Heart left ventricle (tissue), 16 donors: ENCODE measurements at regions not wholly inside any gene's neighbourhood (a gene's known extent, or its start where the extent isn't known, plus 50 kb on each side); places are given as distances from the start of the nearest gene placed in this dataset.
A peak's percentile ranks its signal among the peaks of the same experiment; 100 is the strongest.

Experiments used
- ATAC-seq, 4 donors: fragments of 200-7000 bp; cut with Tn5 transposase; one replicate each; pipeline ENCODE4 v1.9.1; 2020 to 2022; ENCODE audit warnings: moderate library complexity in 4 of 4, mild to moderate bottlenecking in 3 of 4, moderate number of reproducible peaks in 1 of 4
- DNase-seq, 5 donors: peaks; one replicate each; pipeline ENCODE4 v3.0.0-alpha.2; 2020
- H3K27ac ChIP-seq, 12 donors: fragments of 200-600 bp; sonication (generic) in 4 of 12; one replicate each; pipeline versions ENCODE4 v1.5.0 to v1.8.0; 2016 to 2022; ENCODE audit warnings: mild to moderate bottlenecking in 2 of 12
- H3K27me3 ChIP-seq, 9 donors: fragments of 200-600 bp; sonication (generic) in 2 of 9; one replicate each; pipeline versions ENCODE4 v1.5.1 to v1.8.0; 2016 to 2022; ENCODE audit warnings: mild to moderate bottlenecking in 3 of 9
- H3K36me3 ChIP-seq, 9 donors: fragments of 200-600 bp; sonication (generic) in 2 of 9; one replicate each; pipeline versions ENCODE4 v1.5.0 to v1.8.0; 2018 to 2022; ENCODE audit warnings: mild to moderate bottlenecking in 2 of 9
- H3K4me1 ChIP-seq, 12 donors: fragments of 200-600 bp; sonication (generic) in 4 of 12; one replicate each; pipeline versions ENCODE4 v1.5.0 to v1.8.0; 2016 to 2022; ENCODE audit warnings: mild to moderate bottlenecking in 3 of 12
- H3K4me3 ChIP-seq, 12 donors: fragments of 200-600 bp; sonication (generic) in 4 of 12; one replicate each; pipeline versions ENCODE4 v1.5.0 to v1.8.0; 2017 to 2022; ENCODE audit warnings: mild to moderate bottlenecking in 9 of 12, moderate library complexity in 4 of 12
- H3K9me3 ChIP-seq, 12 donors: fragments of 200-600 bp; sonication (generic) in 4 of 12; one replicate each; pipeline versions ENCODE4 v1.5.0 to v1.8.0; 2016 to 2022; ENCODE audit warnings: mild to moderate bottlenecking in 1 of 12
- CTCF ChIP-seq, 12 donors: fragments of 200-600 bp; sonication (generic) in 4 of 12; IDR thresholded peaks; one replicate each; pipeline versions ENCODE4 v1.5.0 to v1.8.0; 2018 to 2022; ENCODE audit warnings: antibody characterized with exemption in 12 of 12, mild to moderate bottlenecking in 5 of 12
- POLR2A ChIP-seq, 2 donors: fragments of 450-650 bp; IDR thresholded peaks; one replicate each; pipeline ENCODE4 v1.6.1; 2017; ENCODE audit warnings: antibody characterized with exemption in 2 of 2, mild to moderate bottlenecking in 2 of 2, moderate library complexity in 2 of 2
- WGBS, 4 donors: extraction: QIAGEN DNeasy Blood & Tissue Kit in 2 of 4; methylation state at CpG; one replicate each; pipeline versions ENCODE4 v1.1.5 to v1.1.7; 2013 to 2018; 5-methylcytosine and 5-hydroxymethylcytosine counted together
- intact Hi-C, 10 donors: fragments of 100-400 bp; cut with DNase I; formaldehyde crosslinking; loops; one replicate each; pipeline versions ENCODE4 v1.11.1 to v1.14.2; 2022
- donor health status: ischemic (EF 13 %, LVEDD 7.1; RV severe dilation, severe dysfunction).
- donor health status: healthy with polysubstance abuse.
- donor health status: DM: no; HTN: yes; CAD: no.
- donor health status: DM: no; HTN: no; CAD: no.
- donor health status: ischemic (EF 25% LVEDD 6.9; RV normal size, moderate dysfunction).
- donor health status: ischemic (EF 25% LVEDD 5.7; RV mildly dilated, moderate dysfunction).
- donor health status: healthy.
- donor health status: DM: yes; HTN: yes; CAD: no.
- donor health status: ischemic (EF 35%, LVEDD 5.7; RV mildly dilated, moderate dysfunction).
- donor health status: nonischemic (EF 11% LVEDD 7.7; RV severe dilation, severe dysfunction).
- donor health status: DM: yes; HTN: yes; CAD: no.
- donor health status: PGD.
- donor health status: ischemic (EF 29% LVEDD 5.4; RV normal size, mild dysfunction).
- donor health status: nonischemic (EF 23%, LVEDD 6.1; RV moderate dilation, normal function).

GRCh38 chr4:129322920-129323319 lies 227.0 kb downstream of the C4orf33 start:
- TF ChIP-seq CTCF (IDR thresholded peaks at IDR 0.05) = no peak
- no peak for TF ChIP-seq POLR2A (IDR thresholded peaks at IDR 0.05)
- no peak for ATAC-seq
- intact Hi-C loops = no loop called here

GRCh38 chr4:129323658-129324057 lies 227.7 kb downstream of the C4orf33 start:
- H3K9me3 ChIP-seq = no peaks in the 10 kb centered on the region
- no peak for DNase-seq
- H3K4me1 ChIP-seq = peaks cover 0 to 22% (median 0%) of the 10 kb centered on the region in 12 donors
- TF ChIP-seq POLR2A (IDR thresholded peaks at IDR 0.05) (no peak), CTCF (IDR thresholded peaks at IDR 0.05) (no peak)
- no peak for ATAC-seq
- no peaks in the 10 kb centered on the region for H3K36me3 ChIP-seq
- H3K27me3 ChIP-seq = peaks cover 0 to 9% (median 0%) of the 10 kb centered on the region in 9 donors
- H3K4me3 ChIP-seq = no peak overlapping the region
- 68 to 77% (median 71%) methylated on average over 4 of the region's 4 CpGs for WGBS, 4 donors
- H3K27ac ChIP-seq = no peak overlapping the region
- intact Hi-C loops = no loop called here

More at GRCh38 chr4:129322920-129323319, 227.0 kb downstream of the C4orf33 start:
- Histone ChIP-seq H3K27ac (no peak overlapping the region), H3K9me3 (no peaks in the 10 kb centered on the region), H3K36me3 (no peaks in the 10 kb centered on the region), H3K4me1 (peaks cover 0 to 14% (median 0%) of the 10 kb centered on the region in 12 donors), H3K4me3 (no peak overlapping the region), H3K27me3 (peaks cover 0 to 9% (median 0%) of the 10 kb centered on the region in 9 donors)
- WGBS, 4 donors = 37 to 52% (median 44%) methylated on average over 4 of the region's 4 CpGs
- DNase-seq = no peak

- Histone ChIP-seq H3K27me3 (peaks cover 0 to 9% (median 0%) of the 10 kb centered on the region in 9 donors), H3K4me1 (peaks cover 0 to 23% (median 0%) of the 10 kb centered on the region in 12 donors), H3K4me3 (no peak overlapping the region), H3K27ac (peak overlapping the region in 1 of 12 donors; percentile 93), H3K36me3 (no peaks in the 10 kb centered on the region), H3K9me3 (peaks cover 0 to 3% (median 0%) of the 10 kb centered on the region in 12 donors)
- WGBS, 4 donors = 46 to 62% (median 53%) methylated on average over 7 of the region's 7 CpGs
- TF ChIP-seq CTCF (IDR thresholded peaks at IDR 0.05) (no peak), POLR2A (IDR thresholded peaks at IDR 0.05) (no peak)
- ATAC-seq (no peak), DNase-seq (no peak)
- intact Hi-C loops = no loop called here
These were observed 230.9 kb downstream of the C4orf33 start for GRCh38 chr4:129326571-129327460.

- peak in 1 of 4 donors; percentile 18 for ATAC-seq
- intact Hi-C loops = no loop called here
- H3K27ac ChIP-seq = peak overlapping the region in 1 of 12 donors; percentile 93
- H3K27me3 ChIP-seq = peaks cover 0 to 9% (median 0%) of the 10 kb centered on the region in 9 donors
- no peak overlapping the region for H3K4me3 ChIP-seq
- H3K36me3 ChIP-seq = no peaks in the 10 kb centered on the region
- peaks cover 0 to 3% (median 0%) of the 10 kb centered on the region in 12 donors for H3K9me3 ChIP-seq
- no peak for DNase-seq
- TF ChIP-seq CTCF (IDR thresholded peaks at IDR 0.05) = no peak
- 90 to 98% (median 92%) methylated on average over 2 of the region's 2 CpGs for WGBS, 4 donors
- H3K4me1 ChIP-seq = peaks cover 0 to 23% (median 0%) of the 10 kb centered on the region in 12 donors
These were observed 231.7 kb downstream of the C4orf33 start for GRCh38 chr4:129327637-129328036.
